ENCODE measurements at regions not wholly inside any gene's neighbourhood (a gene's known extent, or its start where the extent isn't known, plus 50 kb on each side); places are given as distances from the start of the nearest gene placed in this dataset.

GRCh38 chr11:69925366-69926196, 106.4 kb upstream of the FGF3 start:
- H2AK5ac ChIP-seq (ENCODE audit: low read depth, low read length) = no peak overlapping the region
- H2BK12ac ChIP-seq (ENCODE audit: low read depth, low read length) = no peak overlapping the region
- H3K14ac ChIP-seq (ENCODE audit: insufficient read length) = no peak overlapping the region
- H3K9ac ChIP-seq (replicated peaks in 1 of 4; ENCODE audit: extremely low read depth in 1 of 4, low read depth in 3 of 4, low read length in 3 of 4) = no peak overlapping the region
- H3K23me2 ChIP-seq (ENCODE audit: low read depth, low read length) = peaks cover 6% of the 10 kb centered on the region; the same call in 1 of the 2 replicates
- no peak overlapping the region for H4K91ac ChIP-seq (replicated peaks; ENCODE audit: insufficient read length, low read length)
- H3K4ac ChIP-seq (replicated peaks; ENCODE audit: insufficient read length, low read depth, low read length) = no peak overlapping the region
- no peaks in the 10 kb centered on the region for H3K79me2 ChIP-seq (ENCODE audit: control insufficient read depth in 1 of 2, insufficient read depth in 2 of 2, low read length in 2 of 2)
- DNase-seq (ENCODE audit: low read depth in 1 of 2, low spot score in 2 of 2) (no peak), FAIRE-seq (no peak)
- 89% methylated on average over 22 of the region's 22 CpGs; no CpG with 5 or more reads in 1 of the 2 experiments for WGBS, 2 experiments (ENCODE audit: extremely low coverage in 1 of 2, insufficient coverage in 1 of 2, insufficient read length in 1 of 2, insufficient replicate concordance in 2 of 2, low coverage in 1 of 2, low lambda C conversion rate in 2 of 2, missing lambda C conversion rate in 1 of 2)
- TF ChIP-seq SIX5 (IDR thresholded peaks at IDR 0.05; ENCODE audit: low read depth, low read length) (no peak), TBP (IDR thresholded peaks at IDR 0.05; ENCODE audit: low read depth, low read length) (no peak), CEBPB (IDR thresholded peaks at IDR 0.05; ENCODE audit: low read depth, low read length) (no peak), RXRA (IDR thresholded peaks at IDR 0.05; ENCODE audit: insufficient read depth, low read depth, low read length) (no peak), EZH2 (IDR thresholded peaks at IDR 0.05; ENCODE audit: low read depth, low read length, severe bottlenecking) (no peak), CTBP2 (IDR thresholded peaks at IDR 0.05; ENCODE audit: borderline replicate concordance, insufficient read depth, insufficient read length, low read length) (no peak), RBBP5 (IDR thresholded peaks at IDR 0.05; ENCODE audit: borderline replicate concordance, low read depth, low read length) (no peak), POLR2AphosphoS5 (IDR thresholded peaks at IDR 0.05; ENCODE audit: low read depth, low read length) (no peak), NANOG (IDR thresholded peaks at IDR 0.05; ENCODE audit: insufficient read depth, low read depth, low read length, poor library complexity, severe bottlenecking) (no peak), SP1 (IDR thresholded peaks at IDR 0.05; ENCODE audit: low read depth, low read length) (no peak)
- H3K4me1 ChIP-seq (replicated peaks in 1 of 4; ENCODE audit: control insufficient read depth in 3 of 4, insufficient read depth in 4 of 4, low read length in 3 of 4) = peaks cover 0 to 3% (median 0%) of the 10 kb centered on the region in 4 experiments; a peak in 1 of 7 replicates
- H3K9me3 ChIP-seq (ENCODE audit: insufficient read depth in 2 of 2, low read depth in 1 of 2, low read length in 1 of 2) = 0 out of 4 replicates have a peak, but pooled peaks cover 0 to 2% of the 10 kb centered on the region in 2 experiments
- H3K4me3 ChIP-seq (ENCODE audit: extremely low read depth in 1 of 4, insufficient read depth in 2 of 4, low read depth in 3 of 4, low read length in 4 of 4) = no peak overlapping the region
- H3K27ac ChIP-seq (ENCODE audit: low read depth, low read length) = no peak overlapping the region
- no peak overlapping the region for H3K18ac ChIP-seq (ENCODE audit: extremely low read depth, low read length)
- no peaks in the 10 kb centered on the region; a peak in 1 of 7 replicates for H3K27me3 ChIP-seq (replicated peaks in 1 of 4; ENCODE audit: control insufficient read depth in 3 of 4, extremely low read depth in 1 of 4, insufficient read depth in 3 of 4, low read length in 3 of 4)
- no peak overlapping the region for H2BK120ac ChIP-seq (replicated peaks; ENCODE audit: low read depth, low read length)
- H4K20me1 ChIP-seq (replicated peaks in 1 of 2; ENCODE audit: control insufficient read depth in 1 of 2, insufficient read depth in 2 of 2, low read length in 2 of 2) = peaks cover 0 to 2% of the 10 kb centered on the region in 2 experiments
- peak overlapping the region; percentile 97 for H3K56ac ChIP-seq (replicated peaks; ENCODE audit: insufficient read length, low read depth, low read length)
- ChIA-PET POLR2A (ENCODE audit: partially characterized antibody) (no interaction called here), CTCF (ENCODE audit: partially characterized antibody) (interaction anchor here (1.0 to 5.0 kb wide), 6 partner anchors 10 to 271 kb away, joined by 3 to 46 read pairs (median 4); no protein-coding TSS in a partner anchor)
- no peak overlapping the region for H3K4me2 ChIP-seq (ENCODE audit: insufficient read depth in 1 of 2, low read depth in 2 of 2, low read length in 2 of 2)
- no peak overlapping the region for H2BK15ac ChIP-seq (ENCODE audit: low read length)
- H2AFZ ChIP-seq (ENCODE audit: low read length) = no peak overlapping the region
- H4K5ac ChIP-seq (ENCODE audit: insufficient read length, low read depth, low read length) = no peak overlapping the region
- H2BK5ac ChIP-seq (ENCODE audit: low read depth, low read length) = no peak overlapping the region
- no peaks in the 10 kb centered on the region for H3K36me3 ChIP-seq (ENCODE audit: control insufficient read depth in 2 of 4, insufficient read depth in 4 of 4, low read length in 3 of 4)
- H4K8ac ChIP-seq (ENCODE audit: extremely low read depth, insufficient read depth, low read length) = no peak overlapping the region; the same call in 1 of the 2 replicates
- no peak overlapping the region for H3K23ac ChIP-seq (ENCODE audit: insufficient read length)
- H2BK20ac ChIP-seq (ENCODE audit: low read length) = no peak overlapping the region
- no peaks in the 10 kb centered on the region for H3K79me1 ChIP-seq (ENCODE audit: low read depth, low read length)
